ENCODE measurements at regions not wholly inside any gene's neighbourhood (a gene's known extent, or its start where the extent isn't known, plus 50 kb on each side); places are given as distances from the start of the nearest gene placed in this dataset.

GRCh38 chr22:48907591-48907990 is 920.1 kb downstream of the BRD1 start:
- no peak for TF ChIP-seq CTCF (IDR thresholded peaks at IDR 0.05; ENCODE audit: low read depth, low read length)

GRCh38 chr22:48906216-48906835 is 921.3 kb downstream of the BRD1 start:
- TF ChIP-seq CTCF (IDR thresholded peaks at IDR 0.05; ENCODE audit: low read depth, low read length), result no peak
- DNase-seq (ENCODE audit: extremely low read depth, low read depth), result no peak

More at GRCh38 chr22:48907591-48907990, 920.1 kb downstream of the BRD1 start:
- DNase-seq (ENCODE audit: extremely low read depth, low read depth), result no peak

- no peak for DNase-seq (ENCODE audit: extremely low read depth, low read depth)
- TF ChIP-seq CTCF (IDR thresholded peaks at IDR 0.05; ENCODE audit: low read depth, low read length), result no peak
These were observed 922.3 kb downstream of the BRD1 start for GRCh38 chr22:48905206-48905975.

- TF ChIP-seq CTCF (IDR thresholded peaks at IDR 0.05; ENCODE audit: low read depth, low read length), result no peak
- DNase-seq (ENCODE audit: extremely low read depth, low read depth), result no peak
These were observed 924.6 kb downstream of the BRD1 start for GRCh38 chr22:48902983-48903650.

GRCh38 chr22:48902001-48902869 is 925.4 kb downstream of the BRD1 start:
- TF ChIP-seq CTCF (IDR thresholded peaks at IDR 0.05; ENCODE audit: low read depth, low read length), result no peak
- DNase-seq (ENCODE audit: extremely low read depth, low read depth), result no peak

GRCh38 chr22:48901324-48901723 is 926.3 kb downstream of the BRD1 start:
- no peak for TF ChIP-seq CTCF (IDR thresholded peaks at IDR 0.05; ENCODE audit: low read depth, low read length)
- DNase-seq (ENCODE audit: extremely low read depth, low read depth), result no peak
